ENCODE measurements at regions not wholly inside any gene's neighbourhood (a gene's known extent, or its start where the extent isn't known, plus 50 kb on each side); places are given as distances from the start of the nearest gene placed in this dataset.
"Not testable (repeated sequence)": the region's sequence is repeated elsewhere in the genome, so short reads cannot be mapped to it uniquely, and the experiment has no call there.

GRCh38 chr3:34678575-34678974 lies 880.1 kb downstream of the PDCD6IP start:
- DNase-seq, result no peak

- DNase-seq, result not testable (repeated sequence)
Observed at GRCh38 chr3:34679055-34679454, 880.6 kb downstream of the PDCD6IP start.

DNA sequence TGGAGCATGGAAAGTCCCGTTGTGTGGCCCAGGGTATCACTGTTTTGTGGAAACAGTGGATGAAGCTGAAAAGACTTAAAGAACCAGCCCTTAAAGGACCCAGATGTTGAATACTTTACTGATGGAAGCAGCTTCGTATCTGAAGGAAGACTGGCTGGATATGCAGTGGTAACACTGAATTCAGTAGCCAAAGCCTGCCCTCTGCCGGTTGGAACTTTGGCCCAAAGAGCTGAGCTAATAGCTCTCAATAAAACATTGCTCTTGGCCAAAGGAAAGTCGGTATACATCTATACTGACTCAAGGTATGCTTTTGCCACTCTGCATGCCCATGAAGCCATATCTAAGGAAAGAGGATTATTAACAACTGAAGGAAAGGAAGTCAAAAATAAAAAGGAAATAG lies 885.4 kb downstream of the PDCD6IP start:
- peak; percentile 56 for DNase-seq

DNA sequence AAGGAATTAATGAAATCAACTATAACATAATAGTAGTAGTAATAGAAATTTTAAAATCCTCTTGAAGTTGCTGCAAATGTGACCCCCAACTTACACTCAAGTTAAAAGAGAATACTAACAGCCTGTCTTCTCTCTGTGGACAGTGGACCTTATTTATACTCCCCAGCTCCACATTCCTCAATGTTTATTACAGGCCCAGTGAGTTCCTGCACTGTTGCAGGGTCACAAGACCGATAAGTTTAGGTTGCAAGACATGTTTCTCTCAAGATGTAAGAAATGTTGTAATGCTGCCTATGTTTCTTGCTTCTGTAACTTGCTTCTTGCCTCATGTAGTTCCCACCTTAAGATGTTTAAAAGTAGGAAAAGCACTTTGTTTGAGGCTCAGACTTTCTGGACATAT lies 888.1 kb downstream of the PDCD6IP start:
- no peak for DNase-seq

- no peak for DNase-seq
Observed at GRCh38 chr3:34687671-34688070, 889.2 kb downstream of the PDCD6IP start.

GRCh38 chr3:34696831-34697230 lies 898.4 kb downstream of the PDCD6IP start:
- no peak for DNase-seq

DNA sequence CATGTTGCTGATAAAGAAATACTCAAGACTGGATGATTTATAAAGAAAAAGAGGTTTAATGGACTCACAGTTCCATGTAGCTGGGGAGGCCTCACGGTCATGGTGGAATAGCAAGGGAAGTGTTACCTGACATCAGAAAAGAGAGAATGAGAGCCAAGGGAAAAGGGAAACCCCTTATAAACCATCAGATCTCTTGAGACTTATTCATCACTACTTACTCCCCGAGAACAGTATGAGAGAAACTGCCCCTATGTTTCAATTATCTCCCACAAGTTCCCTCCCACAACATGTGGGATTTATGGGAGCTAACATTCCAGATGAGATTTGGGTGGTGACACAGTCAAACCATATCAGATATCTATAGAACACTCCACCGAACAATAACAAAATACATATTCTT lies 904.6 kb downstream of the PDCD6IP start:
- no peak for DNase-seq

- DNase-seq, result no peak
Observed at GRCh38 chr3:34724916-34725499, 914.3 kb upstream of the ARPP21 start.

DNA sequence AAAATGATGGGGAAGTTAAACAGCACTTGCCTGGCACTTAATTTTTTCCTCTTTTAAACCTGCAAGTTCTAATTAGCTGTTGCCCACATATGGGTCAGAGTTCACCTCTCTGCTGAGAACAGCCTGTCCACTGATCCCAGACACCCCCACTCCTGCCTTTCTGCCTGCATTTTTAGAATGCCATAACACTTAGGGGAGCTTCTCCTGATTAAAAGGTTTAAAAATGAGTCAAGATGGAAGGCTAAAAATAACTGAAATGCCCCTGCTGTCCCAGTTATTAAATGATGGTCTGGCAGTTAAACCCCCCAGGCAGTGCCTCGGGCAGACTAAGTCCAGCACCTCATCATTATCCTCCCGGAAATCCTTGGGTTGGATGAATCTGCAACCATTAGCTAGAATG lies 913.6 kb upstream of the ARPP21 start:
- no peak for DNase-seq

- no peak for DNase-seq
Observed at GRCh38 chr3:34727700-34728099, 911.6 kb upstream of the ARPP21 start.

DNA sequence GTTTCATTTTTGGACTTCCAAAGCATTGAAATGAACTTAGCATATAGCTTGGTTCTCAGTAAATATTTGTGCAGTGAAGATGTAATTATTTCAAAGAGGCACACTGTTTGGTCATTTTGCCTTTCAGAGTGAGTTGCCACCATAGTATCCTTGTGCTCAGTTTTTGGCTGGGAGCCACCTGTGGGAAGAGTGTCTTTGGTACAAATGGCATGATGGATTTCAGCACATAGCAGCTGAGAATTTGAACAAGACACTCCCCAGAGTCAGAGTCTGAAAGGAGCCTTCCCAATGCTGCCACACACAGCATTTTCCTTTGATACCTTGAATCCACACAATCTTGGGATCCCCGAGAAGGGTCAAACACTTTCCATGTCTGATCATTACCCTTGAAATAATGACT lies 897.2 kb upstream of the ARPP21 start:
- no peak for DNase-seq

DNA sequence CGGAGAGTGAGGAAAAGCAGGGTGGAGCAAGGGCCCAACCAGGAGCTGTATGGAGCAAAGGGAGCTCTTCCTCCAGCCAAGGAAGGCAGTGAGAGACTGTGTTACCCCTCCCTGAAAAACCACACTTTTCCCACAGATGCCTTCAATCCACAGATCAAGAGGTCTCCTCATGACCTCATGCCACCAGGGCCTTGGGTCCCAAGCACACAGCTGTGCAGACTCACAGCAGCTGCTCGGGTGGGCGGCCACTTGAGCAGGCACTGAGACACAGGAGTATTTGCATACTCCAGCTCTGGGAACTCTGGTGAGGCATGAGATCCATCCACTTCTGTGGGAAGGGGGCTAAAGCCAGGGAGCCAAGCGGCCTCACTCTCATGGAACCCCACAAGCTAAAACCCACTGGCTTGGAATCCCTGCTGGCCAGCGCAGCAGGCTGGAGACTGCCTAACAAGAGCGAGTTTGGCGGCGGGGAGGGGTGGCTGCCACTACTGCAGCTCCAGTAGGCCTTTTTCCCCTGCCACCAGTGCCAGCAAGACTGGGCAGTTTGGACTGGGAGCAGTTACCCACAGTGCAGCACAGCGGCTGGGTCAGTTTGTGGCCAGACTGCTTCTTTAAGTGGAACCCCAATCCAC lies 880.6 kb upstream of the ARPP21 start:
- no peak for DNase-seq

DNA sequence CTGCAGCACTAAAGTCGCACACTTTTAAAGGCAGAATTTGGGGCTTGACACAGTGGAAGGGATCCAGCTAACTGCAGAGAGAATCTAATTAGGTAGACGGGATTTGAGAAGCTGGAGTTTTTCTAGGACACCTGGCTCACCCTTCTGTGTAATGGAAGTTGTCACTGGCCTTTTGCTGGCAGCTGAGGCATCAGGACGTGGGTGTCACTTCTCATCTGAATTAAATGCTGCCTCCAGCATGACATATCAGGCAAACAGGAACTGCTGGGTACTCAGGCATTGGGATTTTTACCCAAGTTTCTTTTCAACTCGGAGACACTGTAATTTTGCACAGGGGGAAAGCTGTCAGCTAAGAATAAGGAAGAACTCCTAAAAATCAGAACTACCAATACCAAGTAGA lies 861.9 kb upstream of the ARPP21 start:
- no peak for DNase-seq

- no peak for DNase-seq
Observed at GRCh38 chr3:34779092-34779491, 860.2 kb upstream of the ARPP21 start.

- no peak for DNase-seq
Observed at GRCh38 chr3:34780294-34780693, 859.0 kb upstream of the ARPP21 start.

- peak; percentile 25 for DNase-seq
Observed at GRCh38 chr3:34780973-34781372, 858.4 kb upstream of the ARPP21 start.

GRCh38 chr3:34782871-34783270 lies 856.5 kb upstream of the ARPP21 start:
- peak; percentile 40 for DNase-seq

DNA sequence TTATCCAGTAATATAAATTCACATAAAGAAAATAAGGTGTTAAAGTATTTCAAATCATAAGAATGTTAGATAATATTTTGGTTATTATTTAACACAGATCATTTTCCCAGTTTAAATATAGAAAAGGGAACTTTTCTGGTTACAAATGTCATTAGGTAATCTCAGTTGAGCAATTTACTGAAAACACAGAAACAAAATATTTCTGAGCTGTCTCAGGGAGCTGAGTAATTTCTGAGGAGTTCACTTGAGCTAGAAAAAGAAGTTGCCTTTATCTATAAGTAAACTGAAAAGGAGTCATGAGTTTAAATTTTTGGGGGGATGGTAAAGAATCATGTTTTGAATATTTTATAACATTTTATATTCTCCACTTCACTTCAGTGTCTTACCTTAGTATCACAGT lies 855.4 kb upstream of the ARPP21 start:
- peak; percentile 59 for DNase-seq

- DNase-seq, result peak; percentile 42
Observed at GRCh38 chr3:34793057-34793456, 846.3 kb upstream of the ARPP21 start.

GRCh38 chr3:34807611-34808010 lies 831.7 kb upstream of the ARPP21 start:
- no peak for DNase-seq

DNA sequence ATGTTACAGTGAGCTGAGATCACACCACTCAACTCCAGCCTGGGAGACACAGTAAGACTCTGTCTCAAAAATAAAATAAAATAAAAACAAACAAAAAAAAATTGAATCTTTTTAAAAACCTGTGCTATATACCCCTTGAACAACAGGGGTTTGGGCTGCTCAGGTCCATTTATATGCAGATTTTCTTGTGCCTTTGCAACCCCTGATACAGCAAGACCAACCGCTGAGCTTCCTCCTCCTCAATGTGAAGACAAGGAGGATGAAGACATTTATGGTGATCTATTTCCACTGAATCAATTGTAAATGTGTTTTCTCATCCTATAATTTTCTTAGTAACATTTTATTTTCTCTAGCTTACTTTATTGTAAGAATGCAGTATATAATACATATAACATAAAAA lies 831.0 kb upstream of the ARPP21 start:
- no peak for DNase-seq

DNA sequence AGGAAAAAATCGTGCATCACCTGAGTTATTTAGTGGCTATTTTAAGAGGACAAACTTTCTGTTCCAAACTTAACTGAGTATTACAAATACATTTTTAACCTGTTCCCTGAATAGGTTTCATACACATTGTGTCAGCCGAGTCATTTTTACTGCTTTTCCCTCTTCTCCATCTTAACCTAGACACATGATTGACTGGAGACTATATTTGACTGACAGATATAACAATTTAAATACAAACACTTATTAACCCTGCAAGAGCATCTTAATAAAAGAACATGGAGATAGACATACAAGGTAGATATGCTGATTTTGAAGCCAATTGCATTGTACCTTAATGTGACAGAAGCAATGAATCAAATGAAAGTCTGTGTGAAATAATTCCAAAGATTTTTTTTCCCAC lies 810.5 kb upstream of the ARPP21 start:
- DNase-seq, result no peak

GRCh38 chr3:34832865-34833508 lies 806.3 kb upstream of the ARPP21 start:
- DNase-seq, result no peak
